K562 (cell line): ENCODE measurements at regions not wholly inside any gene's neighbourhood (a gene's known extent, or its start where the extent isn't known, plus 50 kb on each side); places are given as distances from the start of the nearest gene placed in this dataset.

Experiments used
- CTBP1 ChIP-seq: fragments of 450-650 bp; IDR thresholded peaks from 2 replicates; pipeline ENCODE4 v1.6.1; 2016; ENCODE audit warnings: borderline replicate concordance
- FOXA1 ChIP-seq: fragments of 450-650 bp; IDR thresholded peaks from 2 replicates; pipeline ENCODE4 v1.6.1; 2016; ENCODE audit warnings: mild to moderate bottlenecking, borderline replicate concordance

GRCh38 chr9:121550041-121550440, 50.4 kb upstream of the GGTA1 start:
- TF ChIP-seq FOXA1 (no peak), CTBP1 (no peak)
